ENCODE measurements at regions not wholly inside any gene's neighbourhood (a gene's known extent, or its start where the extent isn't known, plus 50 kb on each side); places are given as distances from the start of the nearest gene placed in this dataset.

GRCh38 chr18:10135302-10135926 lies 221.6 kb downstream of the VAPA start:
- H3K9me3 Mint-ChIP-seq (ENCODE audit: unreplicated experiment): no peaks in the 10 kb centered on the region
- ChIA-PET POLR2A (no interaction called here), CTCF (no interaction called here)
- no peaks in the 10 kb centered on the region for H3K36me3 Mint-ChIP-seq (ENCODE audit: insufficient read depth, unreplicated experiment)
- no peaks in the 10 kb centered on the region for H3K27me3 Mint-ChIP-seq (ENCODE audit: insufficient read depth, unreplicated experiment)
- intact Hi-C loops (cut with micrococcal nuclease): no loop called here
- no peak for TF ChIP-seq CTCF (IDR thresholded peaks at IDR 0.05; ENCODE audit: unreplicated experiment)
- no peak overlapping the region for H3K4me3 Mint-ChIP-seq (ENCODE audit: unreplicated experiment)
- no peak for DNase-seq (ENCODE audit: unreplicated experiment)
- no peak overlapping the region for H3K27ac Mint-ChIP-seq (ENCODE audit: low read depth, unreplicated experiment)
- no TSS peak for BruUV-seq (replicated peaks)
- peaks cover 10% of the 10 kb centered on the region for H3K4me1 Mint-ChIP-seq (ENCODE audit: insufficient read depth, unreplicated experiment)

- Mint-ChIP-seq H3K9me3 (ENCODE audit: unreplicated experiment) (no peaks in the 10 kb centered on the region), H3K27ac (ENCODE audit: low read depth, unreplicated experiment) (no peak overlapping the region), H3K4me1 (ENCODE audit: insufficient read depth, unreplicated experiment) (peaks cover 11% of the 10 kb centered on the region), H3K4me3 (ENCODE audit: unreplicated experiment) (no peak overlapping the region), H3K27me3 (ENCODE audit: insufficient read depth, unreplicated experiment) (no peaks in the 10 kb centered on the region), H3K36me3 (ENCODE audit: insufficient read depth, unreplicated experiment) (no peaks in the 10 kb centered on the region)
- no TSS peak for BruUV-seq (replicated peaks)
- ChIA-PET CTCF (no interaction called here), POLR2A (interaction anchor here (1.1 kb wide), 1 partner anchor 9 kb away, joined by 3 read pairs; no protein-coding TSS in a partner anchor)
- TF ChIP-seq CTCF (IDR thresholded peaks at IDR 0.05; ENCODE audit: unreplicated experiment): no peak
- no peak for DNase-seq (ENCODE audit: unreplicated experiment)
- intact Hi-C loops (cut with micrococcal nuclease): no loop called here
These were observed 224.9 kb downstream of the VAPA start for GRCh38 chr18:10138719-10139118.

GRCh38 chr18:10139783-10140410 lies 226.1 kb downstream of the VAPA start:
- peak; percentile 40 for DNase-seq (ENCODE audit: unreplicated experiment)
- peaks cover 11% of the 10 kb centered on the region for H3K4me1 Mint-ChIP-seq (ENCODE audit: insufficient read depth, unreplicated experiment)
- TF ChIP-seq CTCF (IDR thresholded peaks at IDR 0.05; ENCODE audit: unreplicated experiment): no peak
- H3K9me3 Mint-ChIP-seq (ENCODE audit: unreplicated experiment): no peaks in the 10 kb centered on the region
- no TSS peak for BruUV-seq (replicated peaks)
- no peaks in the 10 kb centered on the region for H3K27me3 Mint-ChIP-seq (ENCODE audit: insufficient read depth, unreplicated experiment)
- H3K27ac Mint-ChIP-seq (ENCODE audit: low read depth, unreplicated experiment): no peak overlapping the region
- intact Hi-C loops (cut with micrococcal nuclease): no loop called here
- no peak overlapping the region for H3K4me3 Mint-ChIP-seq (ENCODE audit: unreplicated experiment)
- H3K36me3 Mint-ChIP-seq (ENCODE audit: insufficient read depth, unreplicated experiment): no peaks in the 10 kb centered on the region
- ChIA-PET CTCF (interaction anchor here (0.6 to 1.2 kb wide), 2 partner anchors 10 to 379 kb away, joined by 3 to 5 read pairs; no protein-coding TSS in a partner anchor), POLR2A (interaction anchor here (0.6 to 1.4 kb wide), 2 partner anchors 10 to 49 kb away, joined by 3 to 6 read pairs; no protein-coding TSS in a partner anchor)

- intact Hi-C loops (cut with micrococcal nuclease): no loop called here
- POLR2A ChIA-PET: interaction anchor here (0.7 to 1.4 kb wide), 3 partner anchors 9 to 46 kb away, joined by 3 to 6 read pairs (median 4); no protein-coding TSS in a partner anchor
- Mint-ChIP-seq H3K36me3 (ENCODE audit: insufficient read depth, unreplicated experiment) (no peaks in the 10 kb centered on the region), H3K4me1 (ENCODE audit: insufficient read depth, unreplicated experiment) (peaks cover 11% of the 10 kb centered on the region), H3K27ac (ENCODE audit: low read depth, unreplicated experiment) (no peak overlapping the region), H3K27me3 (ENCODE audit: insufficient read depth, unreplicated experiment) (no peaks in the 10 kb centered on the region), H3K4me3 (ENCODE audit: unreplicated experiment) (no peak overlapping the region), H3K9me3 (ENCODE audit: unreplicated experiment) (no peaks in the 10 kb centered on the region)
- no peak for TF ChIP-seq CTCF (IDR thresholded peaks at IDR 0.05; ENCODE audit: unreplicated experiment)
- CTCF ChIA-PET: interaction anchor here (0.6 to 1.2 kb wide), 3 partner anchors 9 to 378 kb away, joined by 3 to 5 read pairs (median 4); no protein-coding TSS in a partner anchor
- DNase-seq (ENCODE audit: unreplicated experiment): peak; percentile 27
- BruUV-seq (replicated peaks): no TSS peak
These were observed 226.9 kb downstream of the VAPA start for GRCh38 chr18:10140461-10141282.
